RPMI8226 (cell line): ENCODE measurements at regions not wholly inside any gene's neighbourhood (a gene's known extent, or its start where the extent isn't known, plus 50 kb on each side); places are given as distances from the start of the nearest gene placed in this dataset.

Source experiments
- DNase-seq: peaks from one replicate; pipeline ENCODE4 v3.0.0-alpha.2; 2015

DNA sequence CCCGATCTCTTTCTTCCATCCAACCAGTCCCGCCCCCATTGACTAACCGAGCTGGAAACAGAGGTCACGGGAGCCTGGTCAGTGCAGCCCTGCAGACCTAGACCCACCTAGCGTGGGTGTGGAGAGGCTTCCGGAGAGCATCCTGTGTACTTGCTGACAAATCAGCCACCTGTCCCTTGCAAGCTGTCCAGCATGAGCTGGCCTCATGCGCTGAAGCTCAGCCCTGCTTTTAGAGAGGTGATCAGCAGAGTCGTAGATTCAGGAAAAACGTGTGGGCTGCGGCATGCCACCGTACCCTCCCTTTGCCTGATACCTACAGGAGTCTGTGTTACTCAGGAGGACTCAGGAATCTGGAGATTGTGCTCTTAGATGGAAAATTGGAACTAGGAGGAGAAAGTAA lies 80.3 kb upstream of the UQCRFS1 start:
- DNase-seq = no peak

DNA sequence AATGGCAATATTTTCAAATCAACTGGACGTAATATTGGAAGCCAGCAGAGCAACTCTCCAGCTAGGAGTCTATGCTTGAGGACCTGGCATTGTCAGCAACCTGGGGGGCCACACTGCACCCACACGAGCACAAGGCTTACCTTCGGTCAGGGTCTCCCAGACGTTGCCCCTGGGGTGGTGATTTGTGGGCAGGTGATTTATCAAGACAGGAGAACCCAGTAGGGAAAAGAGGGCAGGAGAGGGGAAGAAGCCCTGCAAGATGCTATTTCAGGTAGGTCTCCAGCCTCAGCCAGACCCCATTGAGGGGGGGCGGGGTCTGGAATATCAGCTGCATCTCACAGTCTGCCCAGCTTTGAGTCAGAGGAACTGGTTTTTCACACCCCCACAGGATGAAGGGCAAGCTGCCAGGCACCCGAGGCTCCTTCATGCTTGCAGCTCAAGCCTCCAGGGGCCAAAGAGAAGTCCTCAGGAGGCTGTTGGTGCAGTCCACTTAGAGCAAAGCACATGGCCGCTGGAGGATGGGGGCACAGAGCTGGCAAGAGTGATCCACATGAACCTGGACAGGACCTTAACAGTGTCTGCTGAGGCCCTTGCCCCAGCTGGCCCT lies 80.9 kb upstream of the UQCRFS1 start:
- DNase-seq = no peak

DNA sequence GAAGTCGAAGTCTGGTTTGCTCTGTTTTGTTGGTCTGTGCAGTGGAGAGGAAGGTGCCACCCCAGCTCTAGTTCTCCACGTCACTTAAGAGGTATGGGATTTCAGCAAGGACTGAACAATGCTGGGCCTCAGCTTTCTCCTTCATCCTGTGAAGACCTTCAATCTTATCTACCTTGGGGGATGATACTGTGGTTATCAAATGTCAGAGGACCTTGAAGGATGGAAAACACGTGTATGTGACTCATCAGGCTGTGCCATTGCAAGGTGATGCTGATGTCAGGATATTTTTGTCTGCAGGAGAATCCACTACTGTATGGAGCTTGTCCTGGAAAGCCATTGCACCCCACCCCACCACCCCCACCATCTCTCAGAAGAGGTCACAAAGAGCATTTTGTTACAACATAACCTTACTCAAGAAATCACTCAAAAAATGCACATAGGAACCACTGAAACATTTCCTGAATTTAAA lies 81.4 kb upstream of the UQCRFS1 start:
- DNase-seq = no peak

DNA sequence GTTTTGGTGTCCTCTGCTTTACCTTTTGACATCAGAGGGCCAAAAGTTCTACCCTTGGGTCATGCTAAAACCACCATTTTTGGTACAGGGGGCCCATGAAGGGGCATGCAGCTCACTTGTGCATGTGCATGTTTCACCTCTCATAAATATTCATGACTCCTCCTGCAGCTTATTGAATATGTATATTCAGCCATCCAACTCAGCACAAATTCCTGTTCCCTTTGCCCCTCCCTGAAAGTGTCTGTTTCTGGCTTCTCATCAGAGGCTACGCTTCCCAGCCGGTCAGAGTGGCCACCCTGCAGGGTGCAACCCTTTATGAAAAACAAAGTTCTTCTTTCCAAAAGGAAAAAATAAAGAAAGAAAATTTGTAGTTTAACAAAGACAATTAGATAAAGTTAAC lies 82.3 kb upstream of the UQCRFS1 start:
- DNase-seq = no peak

DNA sequence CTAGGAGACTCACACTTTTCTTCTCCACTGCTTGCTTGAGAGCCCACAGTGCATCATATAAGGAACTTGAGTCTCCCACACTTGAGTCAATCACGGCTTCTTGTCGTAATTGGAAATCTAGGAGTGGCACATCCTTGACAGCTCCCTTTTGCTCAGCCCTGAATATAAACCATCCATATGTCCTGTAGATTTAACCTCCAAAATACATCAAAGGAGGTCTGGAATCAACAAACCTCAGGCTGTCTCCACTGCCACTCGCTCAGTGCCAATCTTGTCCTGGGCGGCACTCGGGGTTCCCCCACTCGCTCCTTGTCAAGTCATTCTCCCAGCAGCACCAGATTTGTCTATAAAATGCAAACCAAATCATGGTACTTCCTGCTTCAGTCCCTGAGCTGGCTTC lies 84.4 kb upstream of the UQCRFS1 start:
- no peak for DNase-seq

DNA sequence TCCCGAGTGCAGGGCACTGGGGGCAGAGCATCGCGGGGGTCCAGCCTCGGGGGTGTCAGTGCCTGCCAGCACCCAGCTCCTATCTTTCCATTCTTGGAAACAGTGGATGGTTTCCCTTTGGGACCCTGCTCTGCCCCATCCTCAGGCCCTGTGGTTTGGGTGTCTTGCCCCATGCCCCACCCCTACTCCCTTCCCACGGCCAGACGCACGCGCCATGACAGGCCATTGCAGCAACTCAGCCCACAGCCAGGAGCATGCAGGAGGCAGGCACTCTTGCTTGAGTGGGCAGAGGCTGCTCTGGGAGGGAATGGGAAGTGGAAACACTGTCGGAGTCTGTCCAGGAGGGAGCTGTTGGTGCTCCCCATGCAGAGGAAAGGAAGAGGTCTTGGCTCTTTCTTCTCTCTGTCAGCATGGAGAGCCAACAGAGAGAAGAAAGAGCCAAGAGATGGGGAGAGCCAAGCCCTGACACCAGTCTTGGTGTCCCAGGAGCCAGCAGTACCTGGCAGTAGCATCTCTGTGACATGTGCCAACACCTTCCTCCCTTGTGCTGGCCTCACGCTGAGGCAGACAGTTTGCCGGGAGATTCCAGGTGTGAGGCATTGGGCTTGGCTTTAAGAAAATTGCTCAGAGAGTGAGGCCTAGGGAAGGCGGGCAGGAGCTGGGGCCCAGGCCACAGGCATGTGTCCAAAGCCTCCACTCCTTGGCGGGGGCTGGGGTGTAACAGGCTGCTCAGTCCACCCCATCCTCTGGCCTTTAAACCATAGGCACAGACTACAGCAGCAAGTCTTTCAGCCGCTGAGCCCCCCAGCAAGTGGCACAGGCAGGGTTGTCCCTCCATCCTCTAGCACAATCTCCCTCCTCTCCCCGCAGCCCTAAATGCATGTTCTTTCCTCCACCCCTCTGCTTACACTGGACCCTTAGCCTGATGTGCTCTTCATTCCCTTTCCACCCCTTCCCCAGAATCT lies 86.7 kb upstream of the UQCRFS1 start:
- no peak for DNase-seq

DNA sequence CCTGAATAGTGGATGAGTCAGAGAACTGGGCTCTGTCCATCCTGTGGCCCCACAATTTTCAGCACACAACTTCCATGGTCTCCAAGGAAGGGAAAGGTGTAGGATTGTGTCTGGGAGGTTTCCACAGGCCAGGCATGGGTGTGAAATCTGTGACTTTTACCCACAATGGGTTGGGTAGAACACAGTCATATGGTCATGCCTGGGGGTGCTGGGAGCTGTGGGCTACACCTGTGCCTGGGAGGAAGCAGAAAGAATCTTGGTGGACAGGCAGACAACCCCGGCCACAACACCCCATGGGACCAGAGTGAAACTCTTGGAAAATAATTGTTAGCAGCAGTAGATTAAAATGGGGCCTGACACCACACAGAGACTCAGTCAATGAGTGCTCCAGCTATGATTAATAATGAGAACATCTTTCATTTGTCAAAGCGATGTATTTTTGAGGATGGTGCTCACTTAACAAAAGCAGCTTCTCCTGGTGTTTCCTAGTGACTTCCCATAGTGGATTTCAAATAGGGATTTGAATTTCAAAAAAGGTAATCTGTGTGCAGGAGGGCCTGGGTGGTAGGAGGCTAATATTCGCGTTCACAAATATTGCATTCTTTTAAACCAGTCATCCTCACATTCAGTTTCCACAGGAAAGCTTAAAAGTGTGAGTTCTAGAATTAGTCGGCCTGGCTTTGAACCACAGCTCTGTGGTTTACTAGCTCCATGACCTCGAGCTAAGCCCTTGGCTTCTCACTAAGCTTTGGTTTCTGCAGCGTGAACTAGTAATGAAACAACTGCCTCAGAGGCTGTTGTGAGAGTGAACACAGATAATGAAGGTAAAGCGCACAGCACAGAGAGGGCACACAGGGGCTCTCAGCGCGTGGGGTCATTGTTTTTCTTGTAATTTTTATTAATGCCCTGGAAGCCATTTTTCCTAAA lies 89.3 kb upstream of the UQCRFS1 start:
- no peak for DNase-seq

DNA sequence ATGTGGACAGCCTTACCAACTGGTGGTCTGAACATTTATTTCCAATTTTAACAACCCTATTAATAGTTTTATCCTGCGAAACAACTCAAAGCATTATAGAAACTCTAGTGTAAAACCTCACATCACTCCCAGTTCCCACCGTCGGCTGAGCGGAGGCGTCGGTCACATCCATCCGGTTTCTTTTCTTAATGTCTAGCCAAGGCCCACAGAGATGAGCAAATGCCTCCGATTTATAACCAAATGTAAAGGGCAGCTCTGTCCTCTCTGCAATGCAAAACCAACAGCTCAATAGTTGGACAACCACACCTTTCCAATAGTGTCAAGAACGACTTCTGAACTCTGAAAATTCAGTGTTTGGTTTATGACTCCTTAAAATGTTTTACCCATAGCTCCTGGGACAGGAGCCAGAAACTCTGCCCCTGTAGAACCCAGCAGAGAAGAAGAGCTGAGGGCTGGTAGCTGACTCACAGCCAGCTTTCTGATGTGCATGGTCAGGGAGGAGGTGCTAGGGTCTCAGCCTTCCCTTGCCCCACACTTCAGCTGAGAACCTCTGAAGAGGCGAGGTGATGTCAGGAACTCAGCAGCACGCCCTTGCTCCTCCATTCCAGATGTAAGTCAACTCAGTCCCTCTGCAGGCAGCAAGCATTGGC lies 90.2 kb upstream of the UQCRFS1 start:
- DNase-seq = no peak

DNA sequence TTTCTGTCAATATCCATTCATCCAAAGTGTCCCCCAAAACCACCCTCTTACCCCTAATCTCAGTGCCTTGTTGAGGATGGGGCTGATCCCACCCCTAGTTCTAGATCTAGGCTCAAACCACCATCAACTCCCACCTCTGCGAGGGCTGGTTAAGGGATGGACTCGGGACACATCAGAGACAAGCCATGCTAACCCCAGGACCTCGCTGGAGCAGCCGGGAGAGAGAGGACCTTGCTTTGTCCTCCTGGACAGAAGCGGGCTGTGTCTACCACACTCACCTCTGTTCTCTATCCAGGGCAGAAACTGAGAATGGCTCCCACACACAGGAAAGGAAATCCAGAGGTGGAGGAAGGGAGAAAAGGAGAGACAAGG lies 90.8 kb upstream of the UQCRFS1 start:
- no peak for DNase-seq

DNA sequence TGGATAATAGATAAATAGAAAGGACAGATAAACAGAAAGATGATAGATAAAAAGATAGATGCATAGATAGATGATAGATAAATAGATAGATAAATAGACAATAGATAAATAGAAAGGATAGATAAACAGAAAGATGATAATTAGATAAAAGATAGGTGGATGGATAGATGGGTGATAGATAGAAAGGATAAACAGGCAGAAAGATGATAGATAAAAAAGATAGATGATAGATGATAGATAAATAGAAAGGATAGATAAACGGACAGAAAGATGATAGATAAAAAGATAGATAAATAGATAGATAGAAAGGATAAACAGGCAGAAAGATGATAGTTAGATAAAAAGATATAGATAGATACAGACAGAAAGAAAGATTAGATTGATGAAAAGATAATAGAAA lies 92.3 kb upstream of the UQCRFS1 start:
- DNase-seq = no peak

DNA sequence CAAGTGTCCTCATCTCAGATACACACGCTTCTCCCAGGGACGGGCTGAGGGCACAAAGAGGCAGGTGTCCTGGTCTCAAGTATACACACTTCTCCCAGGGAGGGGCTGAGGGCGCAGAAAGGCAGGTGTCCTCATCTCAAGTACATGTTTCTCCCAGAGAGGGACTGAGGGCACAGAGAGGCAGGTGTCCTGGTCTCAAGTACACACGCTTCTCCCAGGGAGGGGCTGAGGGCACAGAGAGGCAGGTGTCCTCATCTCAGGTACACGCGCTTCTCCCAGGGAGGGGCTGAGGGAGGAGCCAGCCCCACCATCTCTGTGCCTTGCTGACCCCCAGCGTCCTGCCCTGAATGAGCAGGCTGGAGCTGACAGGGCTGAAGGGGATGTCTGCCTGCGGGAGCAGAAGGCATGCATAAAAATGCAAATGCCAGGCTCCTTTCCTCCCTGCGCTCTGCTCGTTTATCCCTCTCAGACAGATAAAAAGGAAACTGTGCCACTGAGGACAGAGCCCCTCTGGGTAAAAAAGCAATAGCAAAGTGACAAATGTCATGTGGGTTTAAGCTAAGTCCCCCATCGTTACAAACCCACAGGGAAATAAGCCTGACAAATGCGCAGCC lies 96.1 kb upstream of the UQCRFS1 start:
- no peak for DNase-seq

DNA sequence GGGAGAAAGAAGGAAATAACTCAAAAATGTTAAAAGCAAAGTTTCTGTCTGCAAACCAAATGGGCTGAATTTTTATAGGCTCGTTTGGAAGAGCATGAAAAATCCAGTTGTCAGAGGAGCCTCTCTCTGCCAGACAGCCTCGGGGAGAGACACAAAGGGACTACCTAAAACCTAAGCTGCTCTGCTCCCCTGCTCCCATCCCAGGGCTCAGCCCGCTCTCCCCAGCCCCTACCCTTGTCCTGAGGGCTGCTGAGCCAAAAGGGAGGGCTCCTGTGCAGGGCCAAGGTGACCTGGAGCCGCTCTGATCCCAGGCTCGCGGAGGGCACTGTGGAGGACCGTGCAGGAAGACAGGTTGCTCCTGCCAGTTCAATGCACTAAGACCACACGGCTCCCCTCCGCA lies 96.7 kb upstream of the UQCRFS1 start:
- DNase-seq = no peak

DNA sequence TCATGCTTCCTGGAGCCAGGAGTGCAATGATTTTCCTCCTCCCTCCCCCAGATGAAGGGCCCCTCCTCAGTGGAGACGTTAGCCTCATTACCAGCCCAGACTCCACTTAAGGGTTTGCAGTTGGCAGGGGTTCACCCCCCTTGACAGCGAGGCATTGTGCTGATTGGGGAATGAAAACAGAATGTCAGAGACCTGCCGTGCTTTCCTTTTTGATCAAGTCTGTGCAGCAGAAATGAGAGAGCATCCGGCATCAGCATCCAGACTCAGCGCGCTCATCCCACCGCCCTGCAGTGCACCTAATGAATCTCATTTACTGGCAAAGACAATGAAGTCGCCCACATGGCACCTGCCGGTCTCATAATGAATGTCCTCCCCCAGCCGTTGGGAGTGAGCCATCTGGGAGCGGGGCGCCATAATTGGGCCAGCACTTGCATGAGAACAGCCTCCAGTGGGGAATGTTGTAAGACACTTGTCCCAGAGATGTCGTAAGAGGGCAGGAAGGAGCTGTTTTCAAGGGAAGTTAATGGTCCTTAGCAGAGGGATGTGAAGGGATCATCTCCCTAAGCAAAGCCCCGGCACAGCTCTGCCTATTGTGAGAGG lies 98.3 kb upstream of the UQCRFS1 start:
- no peak for DNase-seq

DNA sequence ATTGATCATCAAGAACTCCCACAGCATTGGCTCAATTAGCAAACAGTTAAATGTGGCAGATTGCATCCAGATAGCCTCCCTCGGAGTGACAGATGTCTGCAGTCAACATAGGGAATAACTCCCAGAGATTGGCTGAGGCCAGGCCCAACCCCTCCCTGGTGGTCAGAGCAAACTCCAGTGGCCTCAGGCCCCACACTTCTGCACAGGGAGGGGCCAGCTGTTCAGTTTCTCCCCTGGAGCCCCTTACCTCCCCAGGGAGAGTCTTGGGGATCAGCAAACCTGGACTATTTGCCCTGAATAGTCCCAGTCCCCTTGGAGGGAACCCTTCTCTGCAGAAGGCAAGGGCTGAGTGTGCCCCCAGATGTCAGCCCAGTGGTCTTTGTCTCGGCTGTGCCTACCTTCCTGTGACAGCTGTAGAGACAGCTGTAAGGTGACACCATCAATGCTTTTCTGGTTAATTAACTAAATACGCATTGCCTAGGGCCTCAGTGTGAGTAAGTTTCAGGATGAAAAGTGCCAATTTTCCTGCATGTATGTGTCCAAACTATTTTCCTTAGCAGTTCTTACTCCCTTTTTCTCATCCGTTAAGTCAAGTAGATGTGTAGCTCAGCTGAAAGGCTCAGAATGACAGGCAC lies 102.7 kb upstream of the UQCRFS1 start:
- DNase-seq = no peak

DNA sequence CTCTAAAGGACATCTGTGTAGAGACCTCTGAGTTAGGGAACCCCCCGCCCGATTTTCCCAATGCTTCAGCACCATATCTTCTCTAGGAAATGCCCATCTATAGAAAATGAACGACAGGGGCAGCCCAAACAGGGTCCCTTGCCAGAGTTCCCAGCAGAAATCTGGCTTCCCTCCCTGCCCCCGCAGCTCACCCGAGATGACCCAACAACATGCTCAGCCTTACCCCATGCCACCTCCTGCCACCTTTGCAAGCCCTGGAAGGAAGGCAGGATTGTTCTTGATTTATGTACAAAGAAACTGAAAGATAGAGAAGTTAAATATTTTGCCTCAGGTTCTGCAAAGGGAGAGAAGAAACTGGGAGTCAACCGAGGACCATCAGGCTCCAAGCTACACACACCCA lies 105.6 kb upstream of the UQCRFS1 start:
- no peak for DNase-seq

DNA sequence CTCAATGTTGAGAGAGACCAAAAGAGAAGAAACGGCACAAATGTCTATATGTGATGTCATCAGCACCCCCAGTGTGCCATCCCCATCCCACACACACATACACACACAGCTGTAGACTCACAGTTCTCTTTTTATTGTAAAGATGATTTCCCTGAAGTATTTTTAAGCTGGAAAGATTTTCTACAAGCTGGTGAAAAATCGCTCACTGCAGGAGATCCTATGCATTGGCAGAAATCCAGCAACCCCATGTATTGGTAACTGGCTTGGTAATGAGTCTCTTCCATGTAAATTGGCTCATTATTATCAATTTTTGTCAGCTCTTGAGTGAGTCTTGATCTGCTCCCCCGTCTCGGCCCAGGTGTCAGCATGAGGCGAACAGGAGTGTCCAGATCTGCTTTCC lies 107.1 kb upstream of the UQCRFS1 start:
- DNase-seq = no peak

DNA sequence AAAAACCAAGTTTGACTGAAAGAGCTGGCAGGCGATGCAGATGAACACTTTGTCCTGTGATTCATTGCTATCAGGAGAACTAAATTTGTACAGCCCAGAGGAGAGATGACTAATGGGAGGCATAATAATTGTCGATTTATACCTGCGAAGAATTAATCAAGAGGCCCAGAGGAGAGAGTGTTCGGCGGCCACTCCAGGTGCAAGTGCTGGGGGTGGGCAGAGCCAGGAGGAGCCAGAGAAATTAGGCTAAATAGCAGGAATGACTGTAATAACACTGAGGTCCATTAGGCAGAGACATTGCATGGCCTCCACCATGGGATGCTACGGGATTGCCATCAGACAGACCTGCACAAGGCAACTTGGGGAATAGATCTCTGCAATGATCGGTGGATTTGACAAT lies 107.7 kb upstream of the UQCRFS1 start:
- no peak for DNase-seq

DNA sequence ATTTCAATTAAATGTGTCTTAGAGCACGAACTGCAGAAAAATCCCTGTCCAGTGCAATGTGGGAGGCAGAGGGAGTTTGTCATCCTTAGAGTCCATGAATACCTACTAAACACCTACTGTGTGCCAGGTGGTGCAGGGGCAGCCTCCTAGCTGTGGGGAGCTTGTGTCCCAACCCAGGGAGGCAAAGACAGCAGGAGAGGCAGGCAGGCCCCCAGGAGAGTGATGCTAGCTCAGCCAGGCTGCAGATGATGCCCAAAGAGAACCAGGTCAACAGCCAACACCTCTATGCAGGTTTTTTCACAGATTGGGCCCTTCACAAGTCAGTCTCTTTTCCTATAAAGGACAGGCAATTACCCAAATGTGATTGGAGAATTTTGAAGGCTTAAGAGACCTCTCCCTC lies 108.2 kb upstream of the UQCRFS1 start:
- no peak for DNase-seq

DNA sequence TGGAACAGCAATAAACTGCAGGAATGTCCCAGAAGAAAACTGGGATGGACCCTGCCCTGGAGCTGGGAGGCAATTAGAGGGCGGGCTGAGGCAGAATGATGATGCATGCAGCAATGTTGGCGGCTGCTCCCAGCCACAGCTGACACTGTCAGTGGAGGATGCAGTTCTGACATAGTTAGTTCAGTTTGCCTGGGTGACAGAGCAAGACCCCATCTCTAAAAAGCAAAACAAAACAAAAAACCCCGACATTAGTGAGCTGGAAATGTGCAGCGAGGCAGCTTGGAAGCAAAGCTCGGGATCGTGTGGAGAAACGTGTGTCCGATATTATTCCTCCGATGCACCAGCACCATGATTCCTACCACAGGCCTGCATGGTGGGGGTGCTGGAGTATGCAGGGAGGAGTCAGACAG lies 110.1 kb upstream of the UQCRFS1 start:
- no peak for DNase-seq

DNA sequence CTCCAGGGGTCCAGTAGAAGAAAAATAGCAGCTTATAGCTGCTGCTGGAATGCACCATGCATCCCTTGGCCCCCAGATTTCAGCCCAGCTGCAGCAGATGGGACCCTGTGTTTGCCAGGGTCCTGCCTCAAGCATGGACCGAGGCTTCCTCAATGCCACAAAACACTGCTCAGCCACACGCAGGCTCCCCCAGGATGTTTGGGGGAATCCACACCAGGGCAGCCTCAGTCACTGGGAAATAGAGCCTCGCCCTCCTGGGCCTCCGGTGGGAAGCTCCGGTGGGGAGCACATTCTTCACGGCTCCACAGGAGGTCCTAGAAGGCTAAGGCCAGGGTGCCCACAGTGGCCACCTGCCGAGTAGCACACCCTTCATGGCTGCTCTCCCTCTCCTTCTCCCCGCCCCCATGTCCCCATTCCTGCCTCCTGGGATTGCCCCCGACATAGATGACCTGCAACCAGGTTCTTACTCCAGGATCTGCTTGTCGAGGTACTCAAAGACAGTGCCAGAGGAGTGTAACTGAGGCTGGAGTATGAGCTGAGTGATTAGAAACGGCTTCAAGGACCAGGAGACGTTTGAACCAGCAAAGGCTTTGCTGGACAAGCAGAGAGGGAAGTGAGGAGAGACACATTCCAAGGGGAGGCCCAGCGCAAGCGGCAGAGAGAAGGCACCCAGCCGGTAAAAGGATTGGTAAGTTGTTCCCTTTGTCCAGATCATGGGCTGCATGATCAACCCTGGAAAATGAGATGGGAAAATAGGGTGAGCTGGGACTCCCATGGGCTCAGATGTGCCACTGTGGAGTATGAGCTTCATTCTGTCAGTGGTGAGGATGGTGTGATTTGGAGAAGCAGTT lies 110.7 kb upstream of the UQCRFS1 start:
- DNase-seq = no peak

DNA sequence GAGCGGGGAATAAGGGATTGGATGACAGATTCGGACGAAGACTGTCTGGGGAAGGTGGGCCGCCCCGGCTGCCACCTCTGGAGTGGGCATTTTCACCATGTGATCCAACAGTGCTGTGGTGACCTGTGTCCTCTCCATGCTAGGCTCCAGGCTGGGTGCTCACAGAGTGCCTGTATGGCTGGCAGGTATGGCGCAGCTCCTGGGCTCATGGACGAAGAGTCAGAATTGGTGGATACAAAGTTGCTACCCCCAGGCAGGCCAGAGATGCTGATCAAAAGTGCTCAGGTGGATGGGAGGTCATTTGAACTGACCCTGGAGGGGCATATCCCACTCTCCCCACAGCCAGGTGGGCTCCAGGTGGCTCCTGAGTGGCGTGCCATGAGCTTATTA lies 111.3 kb upstream of the UQCRFS1 start:
- DNase-seq = no peak
